GM18868 (cell line): ENCODE measurements at regions not wholly inside any gene's neighbourhood (a gene's known extent, or its start where the extent isn't known, plus 50 kb on each side); places are given as distances from the start of the nearest gene placed in this dataset.
A peak's percentile ranks its signal among the peaks of the same experiment; 100 is the strongest.

ENCODE experiments used
- ATAC-seq: cut with Tn5 transposase; IDR thresholded peaks from one replicate; pipeline ENCODE4 v1.9.1; 2021; ENCODE audit warnings: mild to moderate bottlenecking, moderate library complexity; ENCODE audit not compliant: unreplicated experiment

GRCh38 chr1:82445132-82445531 is 644.4 kb downstream of the ADGRL2 start:
- no peak for ATAC-seq

- ATAC-seq: no peak
Measured at GRCh38 chr1:82441402-82441801, 640.7 kb downstream of the ADGRL2 start.

- no peak for ATAC-seq
Measured at GRCh38 chr1:82423174-82423815, 622.6 kb downstream of the ADGRL2 start.

- ATAC-seq: no peak
Measured at GRCh38 chr1:82421782-82422181, 621.0 kb downstream of the ADGRL2 start.

- no peak for ATAC-seq
Measured at GRCh38 chr1:82420584-82420983, 619.9 kb downstream of the ADGRL2 start.

GRCh38 chr1:82411605-82412004 is 610.9 kb downstream of the ADGRL2 start:
- no peak for ATAC-seq

- no peak for ATAC-seq
Measured at GRCh38 chr1:82405333-82405732, 604.6 kb downstream of the ADGRL2 start.

- no peak for ATAC-seq
Measured at GRCh38 chr1:82401116-82401515, 600.4 kb downstream of the ADGRL2 start.

- no peak for ATAC-seq
Measured at GRCh38 chr1:82400521-82400920, 599.8 kb downstream of the ADGRL2 start.

- ATAC-seq: no peak
Measured at GRCh38 chr1:82399093-82399492, 598.4 kb downstream of the ADGRL2 start.

- no peak for ATAC-seq
Measured at GRCh38 chr1:82398357-82398756, 597.6 kb downstream of the ADGRL2 start.

GRCh38 chr1:82395440-82395839 is 594.7 kb downstream of the ADGRL2 start:
- ATAC-seq: peak; percentile 78

GRCh38 chr1:82392946-82393345 is 592.2 kb downstream of the ADGRL2 start:
- no peak for ATAC-seq

GRCh38 chr1:82392513-82392912 is 591.8 kb downstream of the ADGRL2 start:
- no peak for ATAC-seq

GRCh38 chr1:82391712-82392111 is 591.0 kb downstream of the ADGRL2 start:
- ATAC-seq: no peak

GRCh38 chr1:82390627-82391026 is 589.9 kb downstream of the ADGRL2 start:
- no peak for ATAC-seq

GRCh38 chr1:82388679-82389078 is 587.9 kb downstream of the ADGRL2 start:
- ATAC-seq: no peak

- ATAC-seq: no peak
Measured at GRCh38 chr1:82387012-82387366, 586.3 kb downstream of the ADGRL2 start.

GRCh38 chr1:82386365-82387011 is 585.8 kb downstream of the ADGRL2 start:
- ATAC-seq: no peak

- no peak for ATAC-seq
Measured at GRCh38 chr1:82384776-82385175, 584.0 kb downstream of the ADGRL2 start.

- ATAC-seq: no peak
Measured at GRCh38 chr1:82377201-82377884, 576.6 kb downstream of the ADGRL2 start.

GRCh38 chr1:82373710-82374109 is 573.0 kb downstream of the ADGRL2 start:
- ATAC-seq: no peak
